ENCODE measurements at regions not wholly inside any gene's neighbourhood (a gene's known extent, or its start where the extent isn't known, plus 50 kb on each side); places are given as distances from the start of the nearest gene placed in this dataset.
"Not testable (repeated sequence)": the region's sequence is repeated elsewhere in the genome, so short reads cannot be mapped to it uniquely, and the experiment has no call there.

DNA sequence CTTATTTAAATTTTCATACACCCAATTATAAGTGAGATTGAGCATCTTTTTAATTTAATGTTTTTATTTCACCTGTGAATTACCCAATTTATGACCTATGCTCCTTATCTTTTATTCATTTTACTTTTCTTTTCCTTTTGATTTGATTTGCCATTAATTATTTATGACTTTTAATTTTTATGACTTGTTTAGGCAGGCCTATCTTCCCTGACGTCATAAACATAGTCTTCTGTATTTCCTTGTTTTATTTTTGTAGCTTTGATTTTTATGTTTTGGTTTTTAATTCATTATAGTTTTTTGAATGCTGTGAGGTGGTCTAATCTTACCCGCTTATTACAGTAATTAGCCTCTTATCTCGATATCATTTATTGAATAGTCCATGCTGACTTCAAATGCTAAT, 467.1 kb upstream of the FAR2 start:
- no peak overlapping the region for H3K4me3 ChIP-seq (ENCODE audit: low read depth, low read length)
- DNase-seq (ENCODE audit: low read depth), result no peak

DNA sequence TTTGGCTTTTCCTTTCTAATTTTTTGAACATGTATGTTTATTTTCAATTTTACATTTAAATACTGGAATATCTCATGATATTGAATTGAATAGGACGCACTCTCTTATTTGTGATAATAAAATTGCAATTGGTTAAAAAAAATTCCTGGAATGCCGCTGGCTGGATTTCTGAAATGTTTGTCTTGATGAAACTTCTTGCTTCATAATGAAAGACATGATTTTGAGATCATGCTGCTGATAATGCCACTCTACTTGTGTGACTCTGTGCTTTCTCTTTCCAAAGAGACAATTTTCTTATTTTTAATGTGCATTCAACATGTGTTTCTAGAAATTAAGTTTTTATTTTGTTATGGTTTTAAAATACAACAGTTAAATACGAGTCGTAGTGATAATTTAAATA, 465.7 kb upstream of the FAR2 start:
- no peak overlapping the region for H3K4me3 ChIP-seq (ENCODE audit: low read depth, low read length)
- no peak for DNase-seq (ENCODE audit: low read depth)

GRCh38 chr12:28689398-28690175, 459.5 kb upstream of the FAR2 start:
- H3K4me3 ChIP-seq (ENCODE audit: low read depth, low read length), result no peak overlapping the region
- no peak for DNase-seq (ENCODE audit: low read depth)

DNA sequence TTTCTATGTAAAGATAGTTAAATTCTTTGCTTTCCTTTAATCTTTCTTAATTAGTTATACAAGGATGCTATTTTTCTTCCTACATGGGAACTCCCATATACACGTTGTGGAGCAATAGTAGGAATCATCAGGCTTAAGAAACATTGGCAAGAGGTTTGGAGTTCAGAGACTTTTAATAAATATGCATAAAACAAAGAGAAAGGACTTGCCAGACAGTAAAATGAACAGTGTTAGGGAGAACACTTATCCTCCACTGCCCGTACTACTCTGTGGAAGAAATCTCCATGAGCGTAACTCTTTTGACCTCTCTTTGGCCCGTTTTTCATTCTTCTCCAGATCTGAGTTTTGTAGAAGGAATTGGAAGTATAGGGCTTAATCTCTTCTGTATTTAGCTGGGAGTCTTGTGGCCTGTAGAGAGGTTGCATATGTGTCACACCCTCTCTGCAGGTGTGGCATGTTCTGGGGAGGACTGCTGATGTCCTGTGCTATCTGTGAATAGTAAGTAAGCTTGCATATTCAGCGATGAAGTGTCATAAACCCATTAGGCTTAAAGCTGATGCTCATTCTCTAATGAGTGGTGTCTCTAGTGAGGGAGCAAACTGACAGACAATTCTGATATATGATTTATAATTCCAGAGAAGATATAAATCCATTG, 455.4 kb upstream of the FAR2 start:
- no peak for DNase-seq (ENCODE audit: low read depth)
- no peak overlapping the region for H3K4me3 ChIP-seq (ENCODE audit: low read depth, low read length)

DNA sequence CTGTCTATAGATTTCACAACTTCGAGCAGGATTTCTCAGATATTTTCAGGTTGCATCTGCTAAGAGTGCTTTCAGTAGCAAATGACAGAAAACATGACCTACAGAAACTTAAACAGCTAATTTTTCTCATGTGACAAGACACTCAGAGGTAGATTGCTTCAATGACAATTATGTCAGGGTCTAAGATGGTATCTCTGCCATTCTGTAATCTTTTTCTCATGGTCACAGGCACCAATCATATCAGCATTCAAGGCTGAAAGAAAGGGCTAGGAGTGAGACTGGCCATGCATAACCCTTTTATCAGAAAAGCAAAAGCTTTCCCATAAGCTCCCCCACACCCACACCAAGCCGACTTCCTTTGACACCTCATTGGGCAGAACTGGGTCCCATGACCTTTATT, 450.5 kb upstream of the FAR2 start:
- no peak for DNase-seq (ENCODE audit: low read depth)
- no peak overlapping the region for H3K4me3 ChIP-seq (ENCODE audit: low read depth, low read length)

- H3K4me3 ChIP-seq (ENCODE audit: low read depth, low read length), result no peak overlapping the region
- no peak for DNase-seq (ENCODE audit: low read depth)
Measured at GRCh38 chr12:28699029-28699428, 450.0 kb upstream of the FAR2 start.

DNA sequence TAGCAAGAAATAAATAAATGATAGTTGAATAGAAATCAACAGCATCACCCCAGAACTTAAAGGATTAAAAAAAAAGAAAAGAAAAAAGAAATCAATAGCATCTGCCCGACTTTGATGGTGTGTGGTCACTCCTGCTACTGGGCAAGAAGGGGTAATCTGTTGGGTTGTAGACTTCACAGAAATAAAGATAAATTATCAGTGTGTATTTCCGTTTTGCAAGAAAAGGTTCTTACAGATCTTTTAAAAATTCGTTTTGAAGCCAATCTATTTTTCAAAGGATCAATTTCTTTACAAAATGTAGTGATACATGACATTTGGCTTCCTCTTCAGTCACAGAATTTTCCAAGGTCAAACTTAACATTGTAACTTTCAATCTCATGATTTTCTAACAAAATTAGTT, 448.9 kb upstream of the FAR2 start:
- no peak for DNase-seq (ENCODE audit: low read depth)

GRCh38 chr12:28704477-28705169, 444.5 kb upstream of the FAR2 start:
- DNase-seq (ENCODE audit: low read depth), result no peak

More for the DNA sequence above, 448.9 kb upstream of the FAR2 start:
- H3K4me3 ChIP-seq (ENCODE audit: low read depth, low read length), result no peak overlapping the region

GRCh38 chr12:28708918-28709371, 440.1 kb upstream of the FAR2 start:
- H3K4me3 ChIP-seq (ENCODE audit: low read depth, low read length), result no peak overlapping the region
- peak; percentile 63 for DNase-seq (ENCODE audit: low read depth)

More at GRCh38 chr12:28704477-28705169, 444.5 kb upstream of the FAR2 start:
- H3K4me3 ChIP-seq (ENCODE audit: low read depth, low read length), result no peak overlapping the region

DNA sequence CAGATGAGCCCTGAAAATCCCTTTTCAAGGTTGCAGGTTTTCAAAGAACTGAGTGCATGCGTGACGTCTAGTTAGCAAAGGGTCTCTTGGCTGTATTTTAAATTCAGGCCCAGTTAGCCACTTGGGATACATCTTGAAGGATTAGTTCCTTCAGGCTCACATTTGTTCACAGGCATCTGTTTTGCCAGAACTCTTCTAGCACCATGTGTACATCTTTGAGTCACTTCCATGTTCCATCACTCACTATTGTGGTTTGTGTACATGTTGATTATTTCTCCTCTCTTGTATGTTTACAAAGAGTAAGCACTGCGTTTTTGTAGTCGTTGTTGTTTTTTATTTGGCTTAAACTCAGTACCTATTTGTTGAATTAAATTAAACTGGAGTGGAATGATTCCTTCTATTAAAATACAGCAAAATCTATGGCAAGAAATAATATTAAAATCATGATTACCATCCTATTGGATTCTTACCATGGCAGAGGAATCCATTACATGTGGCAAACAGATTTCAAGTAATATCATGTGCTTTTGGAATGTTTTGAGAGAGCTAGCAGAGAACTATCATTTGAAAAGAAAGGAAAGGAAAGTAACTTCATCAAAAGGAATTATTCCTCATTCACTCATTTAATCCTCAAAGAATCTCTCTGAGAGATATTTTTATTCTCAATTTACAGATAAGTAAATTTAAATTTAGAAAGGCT, 438.9 kb upstream of the FAR2 start:
- H3K4me3 ChIP-seq (ENCODE audit: low read depth, low read length), result no peak overlapping the region
- peak; percentile 13 for DNase-seq (ENCODE audit: low read depth)

GRCh38 chr12:28710882-28711281, 438.2 kb upstream of the FAR2 start:
- DNase-seq (ENCODE audit: low read depth), result peak; percentile 80
- no peak overlapping the region for H3K4me3 ChIP-seq (ENCODE audit: low read depth, low read length)

DNA sequence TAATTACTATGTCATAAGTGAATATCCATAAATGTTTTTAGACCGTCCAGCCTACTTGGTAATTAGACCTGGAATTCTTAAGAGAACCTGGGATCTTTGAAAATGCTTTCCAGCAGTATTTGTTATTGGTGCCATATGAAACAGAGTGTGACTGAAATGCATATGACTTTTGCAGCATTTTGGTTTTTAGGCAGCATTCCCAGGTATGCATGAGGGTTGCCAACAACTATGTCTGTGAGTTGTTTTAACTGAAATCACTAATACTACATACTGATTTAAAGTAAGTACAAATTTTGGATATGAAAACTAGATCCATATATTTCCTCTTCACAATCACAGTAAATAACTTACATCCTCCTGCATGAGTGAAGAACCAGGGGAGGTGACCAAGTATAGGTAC, 437.7 kb upstream of the FAR2 start:
- H3K4me3 ChIP-seq (ENCODE audit: low read depth, low read length), result no peak overlapping the region
- DNase-seq (ENCODE audit: low read depth), result no peak

DNA sequence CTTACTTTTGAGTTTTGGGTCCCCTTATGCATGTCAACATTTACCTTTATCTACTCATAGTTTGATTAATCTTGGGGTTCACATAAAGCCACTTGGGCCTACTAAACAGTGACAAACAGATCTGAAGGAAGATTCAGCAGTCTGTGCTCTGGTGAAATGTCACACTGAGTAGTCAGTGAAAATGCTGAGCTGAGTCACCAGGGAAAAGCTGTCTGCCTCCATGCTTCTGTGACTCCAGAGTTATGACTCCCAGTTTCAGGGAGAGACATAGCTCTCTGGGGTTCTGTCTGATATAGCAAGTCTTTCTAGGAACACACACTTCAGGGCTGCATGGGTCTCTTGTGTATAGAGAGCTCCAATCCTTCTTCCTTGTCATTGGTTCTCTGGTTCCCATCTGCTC, 406.3 kb upstream of the FAR2 start:
- DNase-seq (ENCODE audit: low read depth), result peak; percentile 6
- no peak overlapping the region for H3K4me3 ChIP-seq (ENCODE audit: low read depth, low read length)

DNA sequence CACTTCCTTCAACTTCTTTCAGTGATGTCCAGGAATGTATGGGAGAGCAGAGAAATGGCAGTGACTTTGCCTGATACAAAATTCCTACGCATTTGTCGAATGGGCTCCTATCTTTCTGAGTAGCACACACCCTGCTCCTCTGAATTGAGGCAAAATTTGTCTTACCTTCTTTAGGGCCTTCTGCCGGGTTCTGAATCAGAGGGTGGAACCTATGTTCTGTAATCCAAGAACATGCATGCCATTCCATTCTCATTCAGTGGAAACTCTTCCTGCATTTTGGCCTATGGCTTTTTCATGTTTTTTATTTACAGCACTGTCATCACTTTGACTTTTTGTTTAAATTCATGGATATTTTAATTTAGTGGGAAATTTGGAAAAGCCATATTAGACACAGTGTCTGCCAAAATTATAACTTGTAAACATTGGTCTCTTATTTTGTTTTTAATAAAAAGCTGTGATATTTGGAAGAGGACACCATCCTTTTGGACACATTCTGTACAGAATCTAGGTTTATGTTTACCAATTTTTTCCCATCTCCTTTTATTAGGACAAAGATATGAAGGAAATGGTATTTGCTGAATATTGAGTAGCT, 402.2 kb upstream of the FAR2 start:
- no peak overlapping the region for H3K4me3 ChIP-seq (ENCODE audit: low read depth, low read length)
- DNase-seq (ENCODE audit: low read depth), result no peak

- no peak overlapping the region for H3K4me3 ChIP-seq (ENCODE audit: low read depth, low read length)
- no peak for DNase-seq (ENCODE audit: low read depth)
Measured at GRCh38 chr12:28750946-28751685, 398.0 kb upstream of the FAR2 start.

DNA sequence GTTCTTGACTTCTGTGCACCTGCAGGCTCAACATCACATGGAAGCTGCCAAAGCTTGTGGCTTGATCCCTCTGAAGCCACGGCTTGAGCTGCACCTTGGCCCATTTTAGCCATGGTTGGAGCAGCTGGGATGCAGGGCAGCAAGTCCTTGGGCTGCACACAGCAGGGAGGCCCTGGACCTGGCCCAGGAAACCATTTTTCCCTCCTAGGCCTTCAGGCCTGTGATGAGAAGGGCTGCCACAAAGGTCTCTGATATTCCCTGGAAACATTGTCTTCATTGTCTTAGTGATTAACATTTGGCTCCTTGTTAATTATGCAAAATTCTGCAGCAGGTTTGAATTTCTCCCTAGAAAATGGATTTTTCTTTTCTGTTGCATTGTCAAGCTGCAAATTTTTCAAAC, 394.1 kb upstream of the FAR2 start:
- H3K4me3 ChIP-seq (ENCODE audit: low read depth, low read length), result no peak overlapping the region
- DNase-seq (ENCODE audit: low read depth), result no peak

GRCh38 chr12:28759333-28759732, 389.7 kb upstream of the FAR2 start:
- no peak overlapping the region for H3K4me3 ChIP-seq (ENCODE audit: low read depth, low read length)
- peak; percentile 2 for DNase-seq (ENCODE audit: low read depth)

DNA sequence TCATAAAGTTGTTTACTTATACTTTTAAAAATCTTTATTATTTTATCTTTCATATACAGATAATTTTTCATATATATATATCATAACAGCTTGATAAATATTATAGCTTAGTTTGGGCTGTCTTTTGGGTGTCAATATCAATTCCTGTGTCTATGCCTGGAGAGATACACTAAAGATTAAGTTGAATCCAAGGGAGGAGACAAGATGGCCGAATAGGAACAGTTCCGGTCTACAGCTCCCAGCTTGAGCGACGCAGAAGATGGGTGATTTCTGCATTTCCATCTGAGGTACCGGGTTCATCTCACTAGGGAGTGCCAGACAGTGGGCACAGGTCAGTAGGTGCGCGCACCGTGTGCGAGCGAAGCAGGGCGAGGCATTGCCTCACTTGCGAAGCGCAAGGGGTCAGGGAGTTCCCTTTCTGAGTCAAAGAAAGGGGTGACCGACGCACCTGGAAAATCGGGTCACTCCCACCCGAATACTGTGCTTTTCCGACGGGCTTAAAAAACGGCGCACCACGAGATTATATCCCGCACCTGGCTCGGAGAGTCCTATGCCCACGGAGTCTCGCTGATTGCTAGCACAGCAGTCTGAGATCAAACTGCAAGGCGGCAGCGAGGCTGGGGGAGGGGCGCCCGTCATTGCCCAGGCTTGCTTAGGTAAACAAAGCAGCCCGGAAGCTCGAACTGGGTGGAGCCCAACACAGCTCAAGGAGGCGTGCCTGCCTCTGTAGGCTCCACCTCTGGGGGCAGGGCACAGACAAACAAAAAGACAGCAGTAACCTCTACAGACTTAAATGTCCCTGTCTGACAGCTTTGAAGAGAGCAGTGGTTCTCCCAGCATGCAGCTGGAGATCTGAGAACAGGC, 388.8 kb upstream of the FAR2 start:
- DNase-seq (ENCODE audit: low read depth); H3K4me3 ChIP-seq (ENCODE audit: low read depth, low read length): not testable (repeated sequence)

Data from skeletal muscle cell (primary cell).